Small intestine (tissue), 7 donors: ENCODE measurements at regions not wholly inside any gene's neighbourhood (a gene's known extent, or its start where the extent isn't known, plus 50 kb on each side); places are given as distances from the start of the nearest gene placed in this dataset.
"Not testable (repeated sequence)": the region's sequence is repeated elsewhere in the genome, so short reads cannot be mapped to it uniquely, and the experiment has no call there.

ENCODE experiments used
- DNase-seq, 2 donors: peaks; one replicate each; pipeline versions ENCODE4 v3.0.0 to v3.0.0-alpha.2; 2013
- FAIRE-seq: peaks from 2 replicates; lab custom pipeline; 2012; peaks lifted over from hg19 to GRCh38; lab: Jason Lieb, UNC
- H3K27ac ChIP-seq, 3 donors: one replicate each; pipeline ENCODE4 v1.5.1; 2013; ENCODE audit warnings: low read length in 2 of 3, mild to moderate bottlenecking in 2 of 3, control low read depth in 1 of 3, inconsistent platforms in 1 of 3, low read depth in 1 of 3, moderate library complexity in 1 of 3
- H3K27me3 ChIP-seq, 3 donors: one replicate each; pipeline ENCODE4 v1.6.1; 2013; ENCODE audit warnings: low read length in 3 of 3, inconsistent platforms in 1 of 3; ENCODE audit not compliant: control insufficient read depth in 3 of 3, insufficient read depth in 3 of 3
- H3K36me3 ChIP-seq, 3 donors: one replicate each; pipeline ENCODE4 v1.6.1; 2013; ENCODE audit warnings: low read length in 3 of 3, inconsistent platforms in 1 of 3, low read depth in 1 of 3, mild to moderate bottlenecking in 1 of 3, moderate library complexity in 1 of 3; ENCODE audit not compliant: control insufficient read depth in 3 of 3, insufficient read depth in 2 of 3
- H3K4me1 ChIP-seq, 3 donors: one replicate each; pipeline ENCODE4 v1.6.1; 2013; ENCODE audit warnings: low read length in 2 of 3, inconsistent platforms in 1 of 3, low read depth in 1 of 3, mild to moderate bottlenecking in 1 of 3, moderate library complexity in 1 of 3; ENCODE audit not compliant: control insufficient read depth in 3 of 3, insufficient read depth in 2 of 3
- H3K4me3 ChIP-seq, 3 donors: one replicate each; pipeline ENCODE4 v1.5.1; 2013; ENCODE audit warnings: low read length in 3 of 3, control low read depth in 1 of 3, inconsistent platforms in 1 of 3, low read depth in 1 of 3, mild to moderate bottlenecking in 1 of 3, moderate library complexity in 1 of 3
- H3K9me3 ChIP-seq, 2 donors: one replicate each; pipeline ENCODE4 v1.6.1; 2013; ENCODE audit warnings: low read depth in 1 of 2, low read length in 1 of 2; ENCODE audit not compliant: control insufficient read depth in 2 of 2, insufficient read depth in 1 of 2
- WGBS, 3 donors: extraction: QIAGEN DNeasy Blood & Tissue Kit; methylation state at CpG; one replicate each; pipeline ENCODE4 v1.1.7; 2013; 5-methylcytosine and 5-hydroxymethylcytosine counted together
- donor health status: healthy with polysubstance abuse.
- donor health status: control.
- donor health status: control.
- donor health status: Bipolar disorder and iron deficiency.
- donor health status: healthy.

DNA sequence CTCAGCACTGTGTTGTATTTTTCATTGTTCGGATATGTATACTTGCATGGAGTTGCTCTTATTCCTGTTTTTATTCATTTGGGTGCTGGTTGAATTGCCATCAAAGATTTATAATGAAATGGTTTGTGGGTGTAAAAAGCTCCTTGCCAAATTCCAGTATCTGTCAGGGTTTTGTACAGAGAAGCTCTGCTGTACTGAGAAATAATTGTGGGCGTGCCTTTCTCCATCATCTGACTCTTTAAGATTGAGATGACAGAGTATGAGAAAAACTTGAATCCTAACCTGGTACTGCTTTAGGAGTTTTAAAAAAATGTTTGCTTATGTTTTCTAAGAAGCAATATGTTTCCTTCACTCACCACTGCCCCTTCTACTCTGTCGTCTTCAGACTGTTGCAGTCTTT, 58.7 kb upstream of the GARIN1A start:
- H3K27me3 ChIP-seq, FAIRE-seq, H3K9me3 ChIP-seq, DNase-seq, H3K4me3 ChIP-seq, H3K27ac ChIP-seq, H3K4me1 ChIP-seq: not testable (repeated sequence)
- 89 to 94% (median 93%) methylated on average over 3 of the region's 3 CpGs for WGBS, 3 donors
- peaks cover 0 to 25% (median 0%) of the 10 kb centered on the region in 3 donors for H3K36me3 ChIP-seq

DNA sequence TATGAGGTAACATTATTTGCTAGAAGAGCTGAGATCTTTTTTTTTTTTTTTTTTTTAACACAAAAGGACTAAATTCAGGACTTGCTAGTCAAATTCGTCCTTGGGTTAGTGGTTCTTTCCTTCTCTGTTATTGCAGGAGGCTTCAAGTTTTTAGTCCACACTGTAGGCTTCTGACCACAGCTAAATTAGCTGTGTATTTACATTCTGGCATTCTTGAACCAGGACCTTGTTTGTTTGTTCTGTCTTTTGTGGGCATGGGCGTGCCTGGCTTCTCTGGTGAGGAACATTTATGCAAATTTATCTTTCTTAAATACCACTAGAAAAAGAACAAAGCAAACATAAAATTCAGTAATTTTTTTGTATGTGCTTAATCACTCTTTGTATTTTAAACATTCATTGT, 57.3 kb upstream of the GARIN1A start:
- not testable (repeated sequence) for H3K27ac ChIP-seq, H3K4me3 ChIP-seq, H3K27me3 ChIP-seq, DNase-seq, H3K4me1 ChIP-seq, H3K9me3 ChIP-seq, FAIRE-seq
- H3K36me3 ChIP-seq, result peaks cover 0 to 38% (median 0%) of the 10 kb centered on the region in 3 donors
- WGBS, 3 donors, result 87 to 93% (median 90%) methylated on average over 2 of the region's 2 CpGs

DNA sequence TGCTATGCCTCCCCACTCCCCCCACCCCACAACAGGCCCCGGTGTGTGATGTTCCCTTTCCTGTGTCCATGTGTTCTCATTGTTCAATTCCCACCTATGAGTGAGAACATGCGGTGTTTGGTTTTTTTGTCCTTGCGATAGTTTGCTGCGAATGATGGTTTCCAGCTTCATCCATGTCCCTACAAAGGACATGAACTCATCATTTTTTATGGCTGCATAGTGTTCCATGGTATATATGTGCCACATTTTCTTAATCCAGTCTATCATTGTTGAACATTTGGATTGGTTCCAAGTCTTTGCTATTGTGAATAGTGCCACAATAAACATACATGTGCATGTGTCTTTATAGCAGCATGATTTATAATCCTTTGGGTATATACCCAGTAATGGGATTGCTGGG, 55.3 kb upstream of the GARIN1A start:
- H3K9me3 ChIP-seq, H3K4me3 ChIP-seq, H3K27ac ChIP-seq, FAIRE-seq, H3K4me1 ChIP-seq, DNase-seq, H3K27me3 ChIP-seq: not testable (repeated sequence)
- peaks cover 0 to 44% (median 2%) of the 10 kb centered on the region in 3 donors for H3K36me3 ChIP-seq
- WGBS, 3 donors, result 94 to 96% (median 96%) methylated on average over 4 of the region's 4 CpGs
